GM23248 (cell line): ENCODE measurements at regions not wholly inside any gene's neighbourhood (a gene's known extent, or its start where the extent isn't known, plus 50 kb on each side); places are given as distances from the start of the nearest gene placed in this dataset.

Experiments used
- EZH2 ChIP-seq: fragments of 200-600 bp; sonication (generic); IDR thresholded peaks from 2 replicates; pipeline ENCODE4 v1.6.1; 2018; ENCODE audit warnings: antibody characterized with exemption, mild to moderate bottlenecking; ENCODE audit not compliant: insufficient read depth, poor library complexity, severe bottlenecking
- EZH2phosphoT487 ChIP-seq: fragments of 200-600 bp; sonication (generic); IDR thresholded peaks from 2 replicates; pipeline ENCODE4 v1.6.1; 2018; ENCODE audit warnings: antibody characterized with exemption, moderate library complexity, mild to moderate bottlenecking, low read depth; ENCODE audit not compliant: insufficient read depth

DNA sequence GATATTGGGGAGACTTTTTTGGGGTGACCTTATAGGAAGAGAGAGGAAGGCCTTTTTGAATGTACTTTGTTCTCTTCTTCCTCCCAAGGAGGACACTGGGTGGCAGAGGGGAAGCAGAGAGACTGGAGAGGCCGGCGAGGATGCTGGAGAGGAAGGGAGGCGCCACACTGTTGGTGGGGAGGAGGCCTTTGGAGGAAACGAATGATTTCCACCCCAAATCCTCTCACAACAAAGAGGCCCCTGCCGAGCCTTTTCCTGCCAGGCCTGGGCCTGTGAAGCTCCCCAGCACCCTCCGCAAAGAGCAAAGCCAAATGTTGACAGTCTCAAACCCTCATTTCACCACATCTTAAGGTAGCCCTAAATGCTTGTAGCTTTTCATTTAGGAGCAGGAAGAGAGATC, 59.0 kb upstream of the UPP2 start:
- TF ChIP-seq EZH2phosphoT487 (no peak), EZH2 (no peak)
